Lung (tissue), 11 donors: ENCODE measurements at regions not wholly inside any gene's neighbourhood (a gene's known extent, or its start where the extent isn't known, plus 50 kb on each side); places are given as distances from the start of the nearest gene placed in this dataset.
A peak's percentile ranks its signal among the peaks of the same experiment; 100 is the strongest.

Experiments used
- ATAC-seq: fragments of 200-7000 bp; cut with Tn5 transposase; one replicate; pipeline ENCODE4 v1.9.1; 2020; ENCODE audit warnings: moderate number of reproducible peaks; ENCODE audit not compliant: insufficient read depth, low FRiP score
- DNase-seq, 3 donors: peaks; one replicate each; pipeline ENCODE4 v3.0.0-alpha.2; 2013 to 2017
- H3K27ac ChIP-seq, 2 donors: one replicate each; pipeline ENCODE4 v1.5.1; 2013; ENCODE audit warnings: mild to moderate bottlenecking in 2 of 2, moderate library complexity in 2 of 2, control low read depth in 1 of 2, inconsistent platforms in 1 of 2, low read depth in 1 of 2, low read length in 1 of 2
- H3K27me3 ChIP-seq, 3 donors: one replicate each; pipeline ENCODE4 v1.5.1; 2013; ENCODE audit warnings: low read length in 2 of 3; ENCODE audit not compliant: control insufficient read depth in 3 of 3, insufficient read depth in 3 of 3
- H3K36me3 ChIP-seq, 4 donors: one replicate each; pipeline ENCODE4 v1.5.1; 2013; ENCODE audit warnings: low read length in 4 of 4, mild to moderate bottlenecking in 1 of 4, moderate library complexity in 1 of 4; ENCODE audit not compliant: control insufficient read depth in 4 of 4, insufficient read depth in 4 of 4
- H3K4me1 ChIP-seq, 5 donors: one replicate each; pipeline ENCODE4 v1.5.1; 2013; ENCODE audit warnings: low read length in 5 of 5, mild to moderate bottlenecking in 2 of 5, moderate library complexity in 1 of 5; ENCODE audit not compliant: control insufficient read depth in 5 of 5, insufficient read depth in 5 of 5
- H3K4me3 ChIP-seq: one replicate; pipeline ENCODE4 v1.5.1; 2013; ENCODE audit warnings: mild to moderate bottlenecking, control low read depth, moderate library complexity
- H3K9ac ChIP-seq, 2 donors: one replicate each; pipeline ENCODE4 v1.5.1; 2013; ENCODE audit warnings: low read length in 2 of 2, control low read depth in 1 of 2; ENCODE audit not compliant: insufficient read depth in 1 of 2
- H3K9me3 ChIP-seq, 4 donors: one replicate each; pipeline ENCODE4 v1.5.1; 2013; ENCODE audit warnings: low read length in 3 of 4, mild to moderate bottlenecking in 1 of 4, moderate library complexity in 1 of 4; ENCODE audit not compliant: control insufficient read depth in 4 of 4, insufficient read depth in 3 of 4
- WGBS, 2 donors: extraction: QIAGEN DNeasy Blood & Tissue Kit; methylation state at CpG; one replicate each; pipeline ENCODE4 v1.1.7; 2013; 5-methylcytosine and 5-hydroxymethylcytosine counted together
- TF ChIP-seq, protein P1 (sequence below): IDR thresholded peaks from 2 replicates; pipeline ENCODE4 v1.5.1; 2012; ENCODE audit warnings: mild to moderate bottlenecking; ENCODE audit errors: control extremely low read depth, extremely low read depth
- donor health status: control.
- donor health status: control.
- donor health status: Bipolar disorder and iron deficiency.
- donor health status: healthy.
- donor health status: DM: yes; HTN: yes; CAD: no.

DNA sequence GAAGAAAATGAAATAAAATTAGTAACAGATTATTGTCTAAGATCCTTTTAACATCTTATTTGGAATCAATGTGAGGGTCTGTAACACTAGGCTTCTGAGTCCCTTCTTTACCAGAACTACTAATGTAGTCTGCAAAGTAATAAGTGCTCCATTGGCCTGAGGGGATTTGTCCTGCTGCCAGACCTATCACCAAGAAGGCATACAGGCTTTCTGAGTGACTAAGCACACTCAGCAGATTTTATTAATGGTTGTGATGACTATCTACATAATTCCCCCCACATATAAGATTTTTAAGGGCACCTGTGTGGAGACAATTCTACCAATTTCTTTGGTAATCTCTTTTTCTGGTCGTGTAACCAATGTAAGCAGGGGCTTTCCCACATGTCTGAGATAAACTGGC, 365.0 kb upstream of the FAT3 start:
- DNase-seq: no peak
- H3K4me1 ChIP-seq: peaks cover 0 to 11% (median 1%) of the 10 kb centered on the region in 5 donors
- TF ChIP-seq, protein P1, sequence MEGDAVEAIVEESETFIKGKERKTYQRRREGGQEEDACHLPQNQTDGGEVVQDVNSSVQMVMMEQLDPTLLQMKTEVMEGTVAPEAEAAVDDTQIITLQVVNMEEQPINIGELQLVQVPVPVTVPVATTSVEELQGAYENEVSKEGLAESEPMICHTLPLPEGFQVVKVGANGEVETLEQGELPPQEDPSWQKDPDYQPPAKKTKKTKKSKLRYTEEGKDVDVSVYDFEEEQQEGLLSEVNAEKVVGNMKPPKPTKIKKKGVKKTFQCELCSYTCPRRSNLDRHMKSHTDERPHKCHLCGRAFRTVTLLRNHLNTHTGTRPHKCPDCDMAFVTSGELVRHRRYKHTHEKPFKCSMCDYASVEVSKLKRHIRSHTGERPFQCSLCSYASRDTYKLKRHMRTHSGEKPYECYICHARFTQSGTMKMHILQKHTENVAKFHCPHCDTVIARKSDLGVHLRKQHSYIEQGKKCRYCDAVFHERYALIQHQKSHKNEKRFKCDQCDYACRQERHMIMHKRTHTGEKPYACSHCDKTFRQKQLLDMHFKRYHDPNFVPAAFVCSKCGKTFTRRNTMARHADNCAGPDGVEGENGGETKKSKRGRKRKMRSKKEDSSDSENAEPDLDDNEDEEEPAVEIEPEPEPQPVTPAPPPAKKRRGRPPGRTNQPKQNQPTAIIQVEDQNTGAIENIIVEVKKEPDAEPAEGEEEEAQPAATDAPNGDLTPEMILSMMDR: no peak
- WGBS, 2 donors: 66 to 74% methylated on average over 1 of the region's 1 CpG
- H3K9ac ChIP-seq: no peak overlapping the region
- H3K27me3 ChIP-seq: no peaks in the 10 kb centered on the region
- no peaks in the 10 kb centered on the region for H3K36me3 ChIP-seq
- H3K4me3 ChIP-seq: no peak overlapping the region
- no peak for ATAC-seq
- H3K27ac ChIP-seq: no peak overlapping the region
- peaks cover 0 to 2% (median 0%) of the 10 kb centered on the region in 4 donors for H3K9me3 ChIP-seq

DNA sequence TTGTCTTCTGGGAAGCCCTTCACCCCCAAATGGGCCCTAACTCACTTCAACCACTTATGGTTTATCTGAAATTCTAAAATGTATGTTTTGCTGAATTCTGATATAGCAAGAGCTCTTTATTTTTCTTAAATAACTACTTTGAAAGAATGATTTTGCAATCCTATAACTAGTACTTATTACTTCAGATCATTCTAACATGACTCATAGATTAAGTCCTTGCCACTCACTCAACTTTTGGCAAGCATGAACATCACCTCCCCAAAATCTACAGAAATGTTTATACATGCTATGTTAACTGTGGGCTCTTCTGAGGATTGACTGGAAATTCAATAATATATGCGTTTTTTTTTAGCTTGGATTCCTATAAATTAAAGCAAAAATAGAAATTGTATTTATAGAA, 367.4 kb upstream of the FAT3 start:
- Histone ChIP-seq H3K4me1 (peaks cover 0 to 11% (median 2%) of the 10 kb centered on the region in 5 donors), H3K9ac (no peak overlapping the region), H3K9me3 (peaks cover 0 to 2% (median 0%) of the 10 kb centered on the region in 4 donors), H3K36me3 (no peaks in the 10 kb centered on the region), H3K27me3 (no peaks in the 10 kb centered on the region), H3K27ac (no peak overlapping the region), H3K4me3 (no peak overlapping the region)
- 59 to 63% methylated on average over 1 of the region's 1 CpG for WGBS, 2 donors
- peak in 1 of 3 donors; percentile 48 for DNase-seq
- TF ChIP-seq, protein P1: no peak
- no peak for ATAC-seq

DNA sequence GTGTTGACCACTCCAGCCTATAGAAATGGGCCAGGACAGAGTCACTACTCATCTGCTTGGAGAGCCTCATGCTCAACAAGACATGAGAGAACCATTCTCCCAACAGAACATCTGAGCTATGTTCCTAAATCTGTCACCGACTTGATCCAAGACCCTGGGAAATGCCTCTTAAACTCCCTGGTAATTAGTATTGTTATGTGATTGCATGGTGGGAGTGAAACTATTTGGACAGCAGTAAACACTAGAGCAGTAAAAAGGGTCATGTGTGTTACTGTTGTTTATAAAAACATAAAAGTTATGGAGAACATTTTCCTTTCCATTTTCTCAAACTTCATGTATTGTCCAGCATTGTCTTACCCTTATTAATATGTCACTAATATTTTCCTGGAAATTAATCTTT, 369.8 kb upstream of the FAT3 start:
- Histone ChIP-seq H3K9ac (no peak overlapping the region), H3K27me3 (no peaks in the 10 kb centered on the region), H3K4me1 (peaks cover 1 to 32% (median 6%) of the 10 kb centered on the region in 5 donors), H3K4me3 (no peak overlapping the region), H3K27ac (no peak overlapping the region), H3K36me3 (no peaks in the 10 kb centered on the region), H3K9me3 (no peaks in the 10 kb centered on the region)
- no peak for DNase-seq
- 78 to 88% methylated on average over 1 of the region's 1 CpG for WGBS, 2 donors
- TF ChIP-seq, protein P1: no peak
- ATAC-seq: no peak

DNA sequence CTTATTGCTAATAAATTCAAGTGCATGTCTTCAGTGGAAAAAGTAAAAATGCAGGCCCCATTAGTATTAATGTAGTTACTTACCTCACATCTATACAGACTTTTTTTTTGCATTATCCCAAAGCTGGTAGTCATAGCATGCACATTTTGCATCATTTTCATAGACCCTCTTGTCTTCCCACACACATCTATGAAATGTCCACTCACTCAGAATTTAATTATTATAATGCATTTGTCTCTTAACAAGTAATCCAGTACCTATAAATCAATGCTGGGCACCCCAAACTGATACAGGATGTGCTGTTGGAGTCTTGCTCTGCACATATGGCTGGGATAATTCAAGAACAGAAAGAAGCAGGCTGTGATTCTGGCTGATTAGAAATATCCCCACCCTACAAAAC, 370.4 kb upstream of the FAT3 start:
- TF ChIP-seq, protein P1: no peak
- H3K9ac ChIP-seq: no peak overlapping the region
- no peaks in the 10 kb centered on the region for H3K27me3 ChIP-seq
- H3K4me3 ChIP-seq: no peak overlapping the region
- no peaks in the 10 kb centered on the region for H3K36me3 ChIP-seq
- DNase-seq: no peak
- no peak overlapping the region for H3K27ac ChIP-seq
- ATAC-seq: no peak
- peaks cover 1 to 32% (median 6%) of the 10 kb centered on the region in 5 donors for H3K4me1 ChIP-seq
- H3K9me3 ChIP-seq: no peaks in the 10 kb centered on the region
